ENCODE measurements at regions not wholly inside any gene's neighbourhood (a gene's known extent, or its start where the extent isn't known, plus 50 kb on each side); places are given as distances from the start of the nearest gene placed in this dataset.

GRCh38 chr21:18772897-18773296, 369.3 kb upstream of the TMPRSS15 start:
- no peak for ATAC-seq (ENCODE audit: low FRiP score in 2 of 2)
- Histone ChIP-seq H3K27ac (no peak overlapping the region), H3K27me3 (no peaks in the 10 kb centered on the region), H3K9me3 (peaks cover 0 to 4% (median 0%) of the 10 kb centered on the region in 4 donors), H3K4me1 (no peaks in the 10 kb centered on the region), H3K36me3 (no peaks in the 10 kb centered on the region), H3K4me3 (no peak overlapping the region)
- no peak for TF ChIP-seq POLR2A (IDR thresholded peaks at IDR 0.05)
- TF ChIP-seq POLR2AphosphoS5 (IDR thresholded peaks at IDR 0.05) = no peak
- TF ChIP-seq, protein P1, sequence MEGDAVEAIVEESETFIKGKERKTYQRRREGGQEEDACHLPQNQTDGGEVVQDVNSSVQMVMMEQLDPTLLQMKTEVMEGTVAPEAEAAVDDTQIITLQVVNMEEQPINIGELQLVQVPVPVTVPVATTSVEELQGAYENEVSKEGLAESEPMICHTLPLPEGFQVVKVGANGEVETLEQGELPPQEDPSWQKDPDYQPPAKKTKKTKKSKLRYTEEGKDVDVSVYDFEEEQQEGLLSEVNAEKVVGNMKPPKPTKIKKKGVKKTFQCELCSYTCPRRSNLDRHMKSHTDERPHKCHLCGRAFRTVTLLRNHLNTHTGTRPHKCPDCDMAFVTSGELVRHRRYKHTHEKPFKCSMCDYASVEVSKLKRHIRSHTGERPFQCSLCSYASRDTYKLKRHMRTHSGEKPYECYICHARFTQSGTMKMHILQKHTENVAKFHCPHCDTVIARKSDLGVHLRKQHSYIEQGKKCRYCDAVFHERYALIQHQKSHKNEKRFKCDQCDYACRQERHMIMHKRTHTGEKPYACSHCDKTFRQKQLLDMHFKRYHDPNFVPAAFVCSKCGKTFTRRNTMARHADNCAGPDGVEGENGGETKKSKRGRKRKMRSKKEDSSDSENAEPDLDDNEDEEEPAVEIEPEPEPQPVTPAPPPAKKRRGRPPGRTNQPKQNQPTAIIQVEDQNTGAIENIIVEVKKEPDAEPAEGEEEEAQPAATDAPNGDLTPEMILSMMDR (IDR thresholded peaks at IDR 0.05) = no peak
- TF ChIP-seq EP300 (IDR thresholded peaks at IDR 0.05) = no peak
- no peak for DNase-seq
- WGBS, 2 donors = 72 to 75% methylated on average over 2 of the region's 2 CpGs

GRCh38 chr21:18776936-18777335, 373.4 kb upstream of the TMPRSS15 start:
- Histone ChIP-seq H3K9me3 (peaks cover 0 to 4% (median 0%) of the 10 kb centered on the region in 4 donors), H3K27me3 (no peaks in the 10 kb centered on the region), H3K4me1 (no peaks in the 10 kb centered on the region), H3K4me3 (no peak overlapping the region), H3K27ac (no peak overlapping the region), H3K36me3 (no peaks in the 10 kb centered on the region)
- DNase-seq (no peak), ATAC-seq (ENCODE audit: low FRiP score in 2 of 2) (no peak)
- 48 to 75% methylated on average over 4 of the region's 4 CpGs for WGBS, 2 donors
- TF ChIP-seq POLR2AphosphoS5 (IDR thresholded peaks at IDR 0.05) = no peak
- TF ChIP-seq, protein P1 (IDR thresholded peaks at IDR 0.05) = no peak
- TF ChIP-seq EP300 (IDR thresholded peaks at IDR 0.05) = no peak
- no peak for TF ChIP-seq POLR2A (IDR thresholded peaks at IDR 0.05)

GRCh38 chr21:18782721-18783120, 379.1 kb upstream of the TMPRSS15 start:
- TF ChIP-seq POLR2AphosphoS5 (IDR thresholded peaks at IDR 0.05) (no peak), EP300 (IDR thresholded peaks at IDR 0.05) (no peak), POLR2A (IDR thresholded peaks at IDR 0.05) (no peak)
- TF ChIP-seq, protein P1 (IDR thresholded peaks at IDR 0.05) = no peak
- H3K27me3 ChIP-seq = no peaks in the 10 kb centered on the region
- ATAC-seq (ENCODE audit: low FRiP score in 2 of 2) (no peak), DNase-seq (no peak)
- H3K27ac ChIP-seq = no peak overlapping the region
- H3K4me3 ChIP-seq = no peak overlapping the region
- 19 to 38% methylated on average over 1 of the region's 1 CpG for WGBS, 2 donors
- no peaks in the 10 kb centered on the region for H3K4me1 ChIP-seq
- no peaks in the 10 kb centered on the region for H3K36me3 ChIP-seq
- no peaks in the 10 kb centered on the region for H3K9me3 ChIP-seq

DNA sequence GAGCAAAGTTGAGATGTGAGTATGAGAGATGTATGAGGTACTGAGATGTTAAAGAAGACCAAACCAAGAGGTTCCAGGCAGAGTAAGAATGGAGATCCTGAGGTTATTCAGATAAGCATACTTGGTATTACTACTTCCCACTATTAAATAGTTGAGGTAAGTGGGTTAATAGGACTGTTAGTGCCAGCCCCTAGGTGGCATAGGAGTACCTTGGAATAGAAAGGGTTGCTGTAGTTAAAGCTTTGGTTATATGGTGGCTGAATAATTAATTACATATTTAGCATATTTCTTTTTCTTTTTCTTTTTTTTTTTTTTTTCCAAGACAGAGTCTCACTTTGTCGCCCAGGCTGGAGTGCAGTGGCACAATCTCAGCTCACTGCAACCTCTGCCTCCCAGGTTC, 397.9 kb upstream of the TMPRSS15 start:
- Histone ChIP-seq H3K27ac (no peak overlapping the region), H3K9me3 (peaks cover 0 to 8% (median 0%) of the 10 kb centered on the region in 4 donors), H3K27me3 (no peaks in the 10 kb centered on the region), H3K4me3 (no peak overlapping the region), H3K36me3 (no peaks in the 10 kb centered on the region), H3K4me1 (no peaks in the 10 kb centered on the region)
- 90 to 100% methylated on average over 1 of the region's 1 CpG for WGBS, 2 donors
- DNase-seq = no peak
- no peak for TF ChIP-seq POLR2AphosphoS5 (IDR thresholded peaks at IDR 0.05)
- TF ChIP-seq, protein P1 (IDR thresholded peaks at IDR 0.05) = no peak
- no peak for TF ChIP-seq POLR2A (IDR thresholded peaks at IDR 0.05)
- no peak for TF ChIP-seq EP300 (IDR thresholded peaks at IDR 0.05)
- no peak for ATAC-seq (ENCODE audit: low FRiP score in 2 of 2)

- H3K27me3 ChIP-seq = no peaks in the 10 kb centered on the region
- ATAC-seq (ENCODE audit: low FRiP score in 2 of 2) (no peak), DNase-seq (no peak)
- no peaks in the 10 kb centered on the region for H3K4me1 ChIP-seq
- no peak overlapping the region for H3K4me3 ChIP-seq
- no peaks in the 10 kb centered on the region for H3K9me3 ChIP-seq
- H3K36me3 ChIP-seq = no peaks in the 10 kb centered on the region
- TF ChIP-seq POLR2AphosphoS5 (IDR thresholded peaks at IDR 0.05) = no peak
- TF ChIP-seq POLR2A (IDR thresholded peaks at IDR 0.05) = no peak
- TF ChIP-seq, protein P1 (IDR thresholded peaks at IDR 0.05) = no peak
- no peak for TF ChIP-seq EP300 (IDR thresholded peaks at IDR 0.05)
- no peak overlapping the region for H3K27ac ChIP-seq
- 71 to 88% methylated on average over 2 of the region's 2 CpGs for WGBS, 2 donors
Measured at GRCh38 chr21:18803624-18804023, 400.0 kb upstream of the TMPRSS15 start.
